AG04449 (cell line): ENCODE measurements at regions not wholly inside any gene's neighbourhood (a gene's known extent, or its start where the extent isn't known, plus 50 kb on each side); places are given as distances from the start of the nearest gene placed in this dataset.

Source experiments
- CTCF ChIA-PET: fragments of 350-600 bp; formaldehyde crosslinking; extraction: SDS; loops from one replicate; lab custom pipeline; 2021; ENCODE audit warnings: antibody characterized with exemption; lab: Yijun Ruan, JAX
- POLR2A ChIA-PET: fragments of 400-600, 350-600 bp; formaldehyde crosslinking; extraction: SDS; loops from one replicate; lab custom pipeline; 2020; ENCODE audit warnings: antibody characterized with exemption, inconsistent platforms; lab: Yijun Ruan, JAX
- DNase-seq: peaks from one replicate; pipeline ENCODE4 v3.0.0-alpha.2; 2010; ENCODE audit warnings: low read depth, low spot score
- H3K4me3 ChIP-seq: 2 replicates; pipeline ENCODE4 v1.5.1; 2011; ENCODE audit warnings: low read depth, mild to moderate bottlenecking, control low read depth, low read length
- CTCF ChIP-seq: IDR thresholded peaks from one replicate; pipeline ENCODE4 v1.5.1; 2011; ENCODE audit warnings: mild to moderate bottlenecking, moderate library complexity, low read length, control low read depth, inconsistent platforms; ENCODE audit not compliant: insufficient read depth; ENCODE audit errors: missing control alignments

DNA sequence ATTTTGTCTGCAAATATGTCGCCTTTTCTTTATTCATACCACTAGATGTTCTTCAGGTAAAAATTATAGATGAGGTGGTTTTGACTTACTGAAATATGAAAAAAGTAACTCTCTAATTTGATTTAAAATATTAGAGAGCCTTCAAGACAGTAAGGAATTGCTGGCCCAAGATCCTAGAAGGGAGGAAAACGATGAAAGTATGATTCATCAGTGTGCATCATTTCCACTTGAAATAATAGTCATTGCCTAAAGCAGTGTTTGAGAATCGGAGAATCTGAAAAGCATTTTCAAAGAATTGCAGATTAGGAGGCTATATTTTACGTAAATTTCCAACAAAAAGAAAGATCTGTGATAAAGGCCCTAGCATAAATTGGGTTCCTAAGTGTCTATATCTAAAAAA, 1707.9 kb upstream of the PRR20A start:
- DNase-seq = no peak
- TF ChIP-seq CTCF = no peak
- CTCF ChIA-PET = no interaction called here
- POLR2A ChIA-PET = no interaction called here
- H3K4me3 ChIP-seq = no peak overlapping the region

DNA sequence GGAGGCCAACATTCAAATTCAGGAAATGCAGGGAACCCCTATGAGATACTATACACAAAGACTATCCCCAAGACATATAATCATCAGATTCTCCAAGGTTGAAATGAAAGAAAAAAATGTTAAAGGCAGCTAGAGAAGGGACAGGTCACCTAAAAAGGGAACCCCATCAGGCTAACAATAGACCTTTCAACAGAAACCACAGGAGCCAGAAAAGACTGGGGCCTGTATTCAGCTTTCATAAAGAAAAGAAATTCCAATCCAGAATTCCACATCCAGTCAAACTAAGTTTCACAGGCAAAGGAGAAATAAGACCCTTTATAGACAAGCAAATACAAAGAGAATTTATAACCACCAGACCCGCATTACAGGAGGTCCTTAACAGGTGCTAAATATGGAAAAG, 1703.6 kb upstream of the PRR20A start:
- ChIA-PET CTCF (no interaction called here), POLR2A (no interaction called here)
- no peak for DNase-seq
- no peak for TF ChIP-seq CTCF
- H3K4me3 ChIP-seq = no peak overlapping the region

GRCh38 chr13:55439450-55439849, 1701.3 kb upstream of the PRR20A start:
- H3K4me3 ChIP-seq = no peak overlapping the region
- TF ChIP-seq CTCF = no peak
- DNase-seq = no peak
- POLR2A ChIA-PET = no interaction called here
- CTCF ChIA-PET = no interaction called here

DNA sequence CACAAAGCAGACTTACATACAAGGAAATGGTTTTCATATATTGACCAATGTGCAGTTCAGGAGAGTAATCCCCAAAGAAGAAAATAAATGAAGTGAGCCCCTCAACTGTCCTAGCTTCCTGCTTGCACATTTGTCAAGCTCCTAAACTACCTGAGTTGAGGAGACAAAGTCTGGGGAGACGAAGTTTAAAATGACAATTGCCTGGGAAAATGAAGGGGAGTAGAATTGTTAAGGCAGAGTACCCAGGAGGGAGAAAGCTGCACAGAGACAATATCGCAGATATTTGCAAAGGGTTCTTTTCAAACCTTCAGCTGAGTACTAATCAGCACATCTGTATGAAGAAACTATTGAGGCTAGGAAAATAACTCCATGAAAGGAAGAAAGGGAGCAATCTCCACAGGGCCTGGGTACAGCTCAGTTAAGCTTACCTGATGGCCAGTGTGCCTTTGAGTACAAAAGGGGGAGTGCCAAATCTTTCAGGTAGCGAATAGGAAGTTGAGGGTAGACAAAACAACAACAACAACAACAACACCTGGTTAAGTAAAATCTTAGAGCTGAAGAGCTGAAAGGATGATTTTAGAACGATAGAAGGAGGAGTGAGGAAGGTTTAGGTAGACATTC, 1700.1 kb upstream of the PRR20A start:
- CTCF ChIA-PET = no interaction called here

DNA sequence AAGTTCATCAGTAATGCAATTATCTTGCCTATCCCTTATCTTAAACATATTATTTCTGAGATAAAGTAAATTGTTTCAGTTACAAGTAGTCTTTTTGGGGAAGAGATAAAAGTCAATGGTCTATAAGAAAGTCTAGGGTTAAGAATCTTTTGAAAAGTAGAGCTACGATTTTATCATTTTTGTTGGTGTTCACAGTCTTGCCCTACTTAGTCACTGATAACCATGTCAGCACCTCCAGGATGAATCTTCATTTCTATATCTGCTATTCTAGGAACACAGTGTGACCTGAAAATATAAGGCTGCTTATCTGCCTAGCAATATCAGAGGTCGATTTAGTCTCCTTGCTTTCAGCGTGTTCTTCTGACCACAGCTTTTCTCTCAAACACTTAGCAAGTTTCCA, 1676.5 kb upstream of the PRR20A start:
- ChIA-PET POLR2A (no interaction called here), CTCF (no interaction called here)
- H3K4me3 ChIP-seq = no peak overlapping the region
- no peak for DNase-seq
- no peak for TF ChIP-seq CTCF

More for the DNA sequence above, 1700.1 kb upstream of the PRR20A start:
- POLR2A ChIA-PET = no interaction called here
- no peak overlapping the region for H3K4me3 ChIP-seq
- no peak for TF ChIP-seq CTCF
- DNase-seq = no peak

- no peak overlapping the region for H3K4me3 ChIP-seq
- POLR2A ChIA-PET = no interaction called here
- CTCF ChIA-PET = no interaction called here
- DNase-seq = no peak
- no peak for TF ChIP-seq CTCF
Measured at GRCh38 chr13:55467476-55467875, 1673.2 kb upstream of the PRR20A start.
